H9 (cell line): ENCODE measurements at regions not wholly inside any gene's neighbourhood (a gene's known extent, or its start where the extent isn't known, plus 50 kb on each side); places are given as distances from the start of the nearest gene placed in this dataset.

Experiments
- DNase-seq: peaks from one replicate; pipeline ENCODE4 v3.0.0-alpha.2; 2017
- H2AFZ ChIP-seq: one replicate; pipeline ENCODE4 v1.6.1; 2013; ENCODE audit warnings: mild to moderate bottlenecking, low read length, control low read depth, moderate library complexity
- H2AK5ac ChIP-seq: 2 replicates; pipeline ENCODE4 v1.6.1; 2013; ENCODE audit warnings: low read length, control low read depth, mixed read lengths; ENCODE audit not compliant: insufficient read length
- H2BK120ac ChIP-seq: one replicate; pipeline ENCODE4 v1.6.1; 2013; ENCODE audit warnings: low read depth, mild to moderate bottlenecking, low read length, control low read depth, inconsistent platforms; ENCODE audit not compliant: poor library complexity, severe bottlenecking
- H2BK12ac ChIP-seq: 2 replicates; pipeline ENCODE4 v1.6.1; 2013; ENCODE audit warnings: low read length, control low read depth, mixed read lengths, low read depth; ENCODE audit not compliant: insufficient read length
- H2BK15ac ChIP-seq: 2 replicates; pipeline ENCODE4 v1.6.1; 2013; ENCODE audit warnings: low read depth, low read length, control low read depth
- H2BK20ac ChIP-seq: one replicate; pipeline ENCODE4 v1.6.1; 2013; ENCODE audit warnings: low read depth, mild to moderate bottlenecking, low read length, control low read depth, inconsistent platforms; ENCODE audit not compliant: poor library complexity, severe bottlenecking
- H2BK5ac ChIP-seq: 2 replicates; pipeline ENCODE4 v1.6.1; 2013; ENCODE audit warnings: low read length, control low read depth, mixed read lengths; ENCODE audit not compliant: insufficient read length
- H3K14ac ChIP-seq: 2 replicates; pipeline ENCODE4 v1.6.1; 2013; ENCODE audit warnings: low read length, control low read depth; ENCODE audit not compliant: insufficient read depth
- H3K18ac ChIP-seq: 2 replicates; pipeline ENCODE4 v1.6.1; 2013; ENCODE audit warnings: low read depth, mild to moderate bottlenecking, mixed read lengths, low read length, control low read depth; ENCODE audit not compliant: insufficient read length
- H3K23ac ChIP-seq: 2 replicates; pipeline ENCODE4 v1.6.1; 2013; ENCODE audit warnings: low read length, control low read depth, mixed read lengths, low read depth; ENCODE audit not compliant: insufficient read length
- H3K23me2 ChIP-seq: 2 replicates; pipeline ENCODE4 v1.6.1; 2013; ENCODE audit warnings: low read depth, mild to moderate bottlenecking, mixed read lengths, low read length, control low read depth; ENCODE audit not compliant: insufficient read length, poor library complexity, severe bottlenecking
- H3K27ac ChIP-seq: 2 replicates; pipeline ENCODE4 v1.5.1; 2013; ENCODE audit warnings: low read length, control low read depth, mixed read lengths, low read depth; ENCODE audit not compliant: insufficient read length
- H3K27me3 ChIP-seq: 2 replicates; pipeline ENCODE4 v1.6.1; 2013; ENCODE audit warnings: low read length, control low read depth, inconsistent platforms; ENCODE audit not compliant: insufficient read depth
- H3K4ac ChIP-seq: 2 replicates; pipeline ENCODE4 v1.6.1; 2013; ENCODE audit warnings: low read depth, mild to moderate bottlenecking, control low read depth, inconsistent platforms, low read length, moderate library complexity
- H3K4me1 ChIP-seq: 2 replicates; pipeline ENCODE4 v1.6.1; 2013; ENCODE audit warnings: low read length, control low read depth, inconsistent platforms; ENCODE audit not compliant: insufficient read depth
- H3K4me2 ChIP-seq: 2 replicates; pipeline ENCODE4 v1.6.1; 2013; ENCODE audit warnings: low read length, control low read depth, mixed read lengths; ENCODE audit not compliant: insufficient read length, insufficient read depth
- H3K56ac ChIP-seq: 2 replicates; pipeline ENCODE4 v1.6.1; 2013; ENCODE audit warnings: low read depth, mild to moderate bottlenecking, mixed read lengths, low read length, control low read depth; ENCODE audit not compliant: insufficient read length
- H3K79me1 ChIP-seq: 2 replicates; pipeline ENCODE4 v1.6.1; 2013; ENCODE audit warnings: low read depth, mild to moderate bottlenecking, moderate library complexity, low read length, control low read depth, inconsistent platforms; ENCODE audit not compliant: insufficient read depth, poor library complexity, severe bottlenecking
- H3K79me2 ChIP-seq: 2 replicates; pipeline ENCODE4 v1.6.1; 2013; ENCODE audit warnings: low read length, control low read depth, inconsistent platforms; ENCODE audit not compliant: insufficient read depth
- H3K9ac ChIP-seq: 2 replicates; pipeline ENCODE4 v1.6.1; 2013; ENCODE audit warnings: low read length, control low read depth, mixed read lengths; ENCODE audit not compliant: insufficient read length; ENCODE audit errors: extremely low read depth
- H3K9me3 ChIP-seq: one replicate; pipeline ENCODE4 v1.6.1; 2013; ENCODE audit warnings: low read depth, low read length, inconsistent platforms; ENCODE audit not compliant: control insufficient read depth
- H3T11ph ChIP-seq: one replicate; pipeline ENCODE4 v1.6.1; 2013; ENCODE audit warnings: mild to moderate bottlenecking, low read length, control low read depth, inconsistent platforms
- H4K20me1 ChIP-seq: one replicate; pipeline ENCODE4 v1.6.1; 2013; ENCODE audit not compliant: control insufficient read depth, insufficient read length, insufficient read depth
- H4K5ac ChIP-seq: 2 replicates; pipeline ENCODE4 v1.6.1; 2013; ENCODE audit warnings: low read depth, mild to moderate bottlenecking, mixed read lengths, low read length, control low read depth; ENCODE audit not compliant: insufficient read length
- H4K8ac ChIP-seq: replicated peaks from 2 replicates; pipeline ENCODE4 v1.6.1; 2013; ENCODE audit warnings: low read length, control low read depth, mixed read lengths, low read depth; ENCODE audit not compliant: insufficient read length
- H4K91ac ChIP-seq: 2 replicates; pipeline ENCODE4 v1.6.1; 2013; ENCODE audit warnings: low read depth, mild to moderate bottlenecking, moderate library complexity, mixed read lengths, low read length, control low read depth; ENCODE audit not compliant: insufficient read length
- H3K27ac Mint-ChIP-seq, 3 experiments: 2 replicates in 2 of 3; 3 replicates in 1 of 3; pipeline ENCODE4 v1.8.0; 2020 to 2021; ENCODE audit warnings: mixed read lengths in 3 of 3, mild to moderate bottlenecking in 1 of 3, moderate library complexity in 1 of 3
- H3K27me3 Mint-ChIP-seq: 2 replicates; pipeline ENCODE4 v1.8.0; 2021; ENCODE audit warnings: low read depth, mild to moderate bottlenecking, moderate library complexity, mixed read lengths
- H3K36me3 Mint-ChIP-seq, 3 experiments: 2 replicates in 2 of 3; 3 replicates in 1 of 3; pipeline ENCODE4 v1.8.0; 2020 to 2021; ENCODE audit warnings: low read depth in 3 of 3, mixed read lengths in 3 of 3; ENCODE audit not compliant: insufficient read depth in 1 of 3
- H3K4me1 Mint-ChIP-seq, 2 experiments: 2 replicates each; pipeline ENCODE4 v1.8.0; 2020; ENCODE audit warnings: mixed read lengths in 2 of 2
- H3K4me3 Mint-ChIP-seq, 2 experiments: 2 replicates in 1 of 2; 3 replicates in 1 of 2; pipeline ENCODE4 v1.8.0; 2020 to 2021; ENCODE audit warnings: mild to moderate bottlenecking in 2 of 2, mixed read lengths in 2 of 2, moderate library complexity in 1 of 2
- H3K9me3 Mint-ChIP-seq, 2 experiments: 2 replicates in 1 of 2; 3 replicates in 1 of 2; pipeline ENCODE4 v1.8.0; 2020; ENCODE audit warnings: mild to moderate bottlenecking in 2 of 2, mixed read lengths in 2 of 2, moderate library complexity in 1 of 2
- CTCF ChIP-seq: fragments of 200-600 bp; sonication (generic); conservative IDR thresholded peaks from 3 replicates; pipeline ENCODE4 v1.8.0; 2021; ENCODE audit warnings: antibody characterized with exemption, mild to moderate bottlenecking

- Mint-ChIP-seq H3K36me3 (no peaks in the 10 kb centered on the region), H3K4me1 (no peaks in the 10 kb centered on the region), H3K27me3 (no peaks in the 10 kb centered on the region), H3K27ac (no peak overlapping the region), H3K9me3 (no peaks in the 10 kb centered on the region), H3K4me3 (no peak overlapping the region)
- Histone ChIP-seq H4K8ac (no peak overlapping the region), H3K56ac (no peak overlapping the region), H3K79me2 (no peaks in the 10 kb centered on the region), H2AFZ (no peak overlapping the region), H3T11ph (no peak overlapping the region), H4K20me1 (no peaks in the 10 kb centered on the region), H3K27me3 (no peaks in the 10 kb centered on the region; the same call in 1 of the 2 replicates), H2BK5ac (no peak overlapping the region), H2BK120ac (no peak overlapping the region), H2BK12ac (no peak overlapping the region), H2BK20ac (no peak overlapping the region), H3K4ac (no peak overlapping the region), H3K9ac (no peak overlapping the region), H3K27ac (no peak overlapping the region), H4K5ac (no peak overlapping the region), H2BK15ac (no peak overlapping the region), H3K4me1 (no peaks in the 10 kb centered on the region), H3K23me2 (no peaks in the 10 kb centered on the region), H3K23ac (no peak overlapping the region), H3K18ac (no peak overlapping the region), H3K14ac (no peak overlapping the region), H3K4me2 (no peak overlapping the region), H2AK5ac (no peak overlapping the region), H3K9me3 (no peaks in the 10 kb centered on the region), H3K79me1 (no peaks in the 10 kb centered on the region), H4K91ac (no peak overlapping the region)
- no peak for TF ChIP-seq CTCF
- DNase-seq = no peak
These were observed 977.9 kb downstream of the TMTC2 start for GRCh38 chr12:83664650-83665049.
